Amniotic epithelial cell (primary cell): ENCODE measurements at regions not wholly inside any gene's neighbourhood (a gene's known extent, or its start where the extent isn't known, plus 50 kb on each side); places are given as distances from the start of the nearest gene placed in this dataset.

Experiments
- DNase-seq: peaks from one replicate; pipeline ENCODE4 v3.0.0-alpha.2; 2010; ENCODE audit warnings: low read depth

- DNase-seq = no peak
Measured at GRCh38 chrX:121102101-121102500, 54.7 kb downstream of the GLUD2 start.

GRCh38 chrX:121103381-121103780 is 56.0 kb downstream of the GLUD2 start:
- no peak for DNase-seq

- DNase-seq = no peak
Measured at GRCh38 chrX:121106484-121107235, 59.2 kb downstream of the GLUD2 start.

DNA sequence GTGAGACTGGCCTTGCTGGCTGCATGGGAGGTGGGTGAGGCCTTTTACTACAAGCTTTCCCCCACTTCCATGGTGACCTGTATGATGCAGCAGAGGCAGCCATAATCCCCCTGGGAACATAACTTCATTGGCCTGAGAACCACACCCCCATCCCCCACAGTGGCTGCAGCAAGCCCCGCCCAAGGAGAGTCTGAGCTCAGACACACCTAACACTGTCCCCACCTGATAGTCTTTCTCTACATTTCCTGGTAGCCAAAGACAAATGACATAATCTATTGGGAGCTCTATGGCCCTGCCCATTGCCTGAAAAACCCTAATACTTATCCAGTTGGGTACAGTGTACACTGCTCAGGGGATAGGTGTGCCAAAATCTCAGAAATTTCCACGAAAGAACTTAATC is 62.6 kb downstream of the GLUD2 start:
- no peak for DNase-seq

DNA sequence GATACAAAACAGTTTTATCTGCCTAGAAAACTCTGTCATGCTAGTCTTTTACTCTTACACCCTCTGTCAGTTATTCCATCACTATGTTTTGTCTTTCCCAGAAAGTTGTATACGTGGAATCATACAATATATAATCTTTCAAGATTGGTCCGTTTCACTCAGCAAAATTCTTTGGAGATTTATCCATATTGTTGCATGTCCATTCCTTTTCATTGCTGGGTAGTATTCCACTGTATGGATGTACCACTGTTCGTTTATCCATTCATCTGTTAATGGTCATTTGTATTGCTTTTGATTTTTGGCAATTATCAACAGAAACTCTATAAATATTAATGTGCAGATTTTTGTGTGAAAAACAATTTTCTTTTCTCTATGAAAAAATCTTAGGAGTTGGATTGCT is 63.1 kb downstream of the GLUD2 start:
- DNase-seq = no peak

GRCh38 chrX:121114691-121115090 is 67.3 kb downstream of the GLUD2 start:
- no peak for DNase-seq

GRCh38 chrX:121120690-121121605 is 73.5 kb downstream of the GLUD2 start:
- DNase-seq = no peak

GRCh38 chrX:121122332-121122731 is 74.9 kb downstream of the GLUD2 start:
- no peak for DNase-seq

DNA sequence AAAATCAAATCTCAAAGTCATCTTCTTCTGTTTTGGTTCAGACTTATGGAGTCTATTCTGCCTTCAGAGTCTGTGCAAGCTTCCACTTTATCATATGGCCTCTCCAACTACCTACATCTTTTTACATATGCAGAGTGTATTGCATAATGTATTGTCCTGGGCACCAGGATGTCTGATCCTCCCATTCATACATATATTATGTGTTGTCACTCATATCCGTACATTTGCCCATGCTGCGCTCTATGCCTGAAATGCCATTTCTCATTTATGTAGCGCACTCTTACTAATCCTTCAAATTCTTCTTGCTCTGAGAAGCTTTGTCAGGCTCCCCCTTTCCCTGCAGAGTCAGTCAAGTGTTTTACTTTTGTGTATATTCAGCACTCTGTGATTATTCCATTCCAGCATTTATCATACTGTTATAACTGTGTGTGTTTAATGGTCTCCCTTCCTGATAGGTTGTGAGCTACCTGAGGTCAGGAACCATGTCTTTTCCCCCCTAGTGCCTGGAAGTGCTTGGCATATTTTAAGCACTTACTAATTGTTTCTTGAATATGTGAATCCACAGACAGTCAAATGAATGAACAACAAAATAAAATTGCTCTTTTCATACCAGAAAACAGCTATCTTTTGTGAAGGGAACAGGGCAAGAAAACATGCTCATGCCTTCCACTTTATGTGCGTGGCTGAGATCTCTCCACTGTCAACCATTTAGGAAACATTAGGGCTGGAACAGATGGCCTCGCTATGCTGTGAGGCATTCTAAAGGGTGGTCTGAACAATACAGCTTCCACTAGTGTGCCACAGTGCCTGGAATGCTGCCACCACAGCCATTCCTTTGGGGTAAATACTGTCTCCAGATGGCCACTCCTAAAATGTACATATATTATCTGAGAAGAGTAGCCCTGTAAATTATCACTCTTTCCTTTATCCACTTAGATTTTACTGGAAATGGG is 81.8 kb downstream of the GLUD2 start:
- DNase-seq = no peak

DNA sequence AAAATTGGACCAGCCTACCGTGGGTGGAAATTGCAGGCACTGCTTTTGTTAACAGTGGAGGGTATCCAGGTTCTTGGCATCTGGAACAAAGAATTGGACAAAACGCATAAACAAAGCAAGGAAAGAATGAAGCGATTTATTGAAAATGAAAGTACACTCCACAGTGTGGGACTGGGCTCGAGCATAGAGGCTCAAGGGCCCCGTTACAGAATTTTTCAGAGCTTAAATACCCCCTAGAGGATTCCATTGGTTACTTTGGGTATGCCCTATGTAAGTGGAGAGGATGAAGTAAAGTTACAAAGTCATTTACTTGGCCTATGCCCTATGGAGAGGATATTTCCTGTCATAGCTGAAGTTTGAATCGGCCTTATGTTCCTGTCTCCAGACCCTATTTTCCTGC is 85.3 kb downstream of the GLUD2 start:
- no peak for DNase-seq

- DNase-seq = no peak
Measured at GRCh38 chrX:121135488-121136207, 88.2 kb downstream of the GLUD2 start.

GRCh38 chrX:121146059-121146628 is 98.7 kb downstream of the GLUD2 start:
- no peak for DNase-seq

GRCh38 chrX:121150217-121150616 is 102.8 kb downstream of the GLUD2 start:
- no peak for DNase-seq

DNA sequence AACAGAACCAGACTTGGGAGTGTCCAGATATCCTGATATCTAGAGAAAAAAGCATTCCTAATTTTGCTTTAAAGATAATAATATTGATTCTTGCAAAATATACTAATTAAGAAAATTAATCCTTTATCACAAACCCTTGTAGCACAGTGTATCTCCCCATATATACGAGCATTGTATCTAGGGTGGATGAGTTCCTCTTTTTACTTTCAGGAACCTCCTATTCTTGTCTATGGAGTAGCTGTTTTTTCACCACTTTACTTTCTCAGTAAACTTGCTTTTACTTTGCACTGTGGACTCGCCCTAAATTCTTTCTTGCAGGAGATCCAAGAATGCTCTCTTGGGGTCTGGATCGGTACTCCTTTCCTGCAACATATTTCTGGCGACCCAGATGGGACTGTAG is 103.9 kb downstream of the GLUD2 start:
- no peak for DNase-seq

DNA sequence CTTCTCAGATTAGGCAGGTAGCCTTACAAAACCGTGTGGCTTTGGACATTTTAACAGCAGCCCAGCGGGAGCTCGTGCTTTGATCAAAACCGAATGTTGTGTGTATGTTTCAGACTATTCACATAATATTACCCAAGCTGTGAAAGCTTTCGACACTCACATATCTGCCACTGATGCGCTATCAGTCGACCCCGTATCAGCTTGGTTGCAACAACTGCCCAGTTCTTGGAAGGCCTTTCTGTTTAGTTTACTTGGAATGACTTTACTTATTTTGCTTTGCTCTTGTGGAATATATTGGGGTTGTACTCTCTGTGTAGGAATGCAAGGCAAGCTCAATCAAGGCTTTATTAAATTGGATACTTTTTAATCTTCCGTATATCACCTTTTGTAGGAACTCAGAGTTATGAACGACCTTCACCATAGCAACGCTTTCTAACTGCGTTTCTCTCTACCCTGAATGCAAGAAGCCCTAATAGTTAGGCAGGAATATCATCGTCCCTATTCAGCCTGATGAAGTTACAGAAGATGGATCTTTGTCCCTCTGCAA is 107.5 kb downstream of the GLUD2 start:
- DNase-seq = no peak

- DNase-seq = no peak
Measured at GRCh38 chrX:121160987-121161386, 113.6 kb downstream of the GLUD2 start.

GRCh38 chrX:121161501-121161933 is 114.1 kb downstream of the GLUD2 start:
- no peak for DNase-seq

DNA sequence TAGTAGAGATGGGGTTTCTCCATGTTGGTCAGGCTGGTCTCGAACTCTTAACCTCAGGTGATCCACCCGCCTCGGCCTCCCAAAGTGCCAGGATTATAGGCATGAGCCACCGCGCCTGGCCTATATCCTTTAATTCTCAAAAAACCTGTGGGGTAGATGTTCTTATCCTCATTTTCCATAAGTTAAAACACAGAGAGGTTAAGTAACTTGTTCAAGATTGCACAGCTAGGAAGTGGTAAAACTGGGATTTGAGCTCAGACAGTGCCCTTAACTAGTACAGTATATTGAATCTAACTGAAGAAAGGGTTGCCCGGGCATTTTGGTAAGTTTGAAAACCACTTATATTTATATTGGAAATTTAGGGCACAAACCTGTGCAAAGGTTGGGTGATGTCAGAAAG is 116.0 kb downstream of the GLUD2 start:
- DNase-seq = no peak

GRCh38 chrX:121165930-121166359 is 118.5 kb downstream of the GLUD2 start:
- DNase-seq = no peak
